ENCODE measurements at regions not wholly inside any gene's neighbourhood (a gene's known extent, or its start where the extent isn't known, plus 50 kb on each side); places are given as distances from the start of the nearest gene placed in this dataset.

DNA sequence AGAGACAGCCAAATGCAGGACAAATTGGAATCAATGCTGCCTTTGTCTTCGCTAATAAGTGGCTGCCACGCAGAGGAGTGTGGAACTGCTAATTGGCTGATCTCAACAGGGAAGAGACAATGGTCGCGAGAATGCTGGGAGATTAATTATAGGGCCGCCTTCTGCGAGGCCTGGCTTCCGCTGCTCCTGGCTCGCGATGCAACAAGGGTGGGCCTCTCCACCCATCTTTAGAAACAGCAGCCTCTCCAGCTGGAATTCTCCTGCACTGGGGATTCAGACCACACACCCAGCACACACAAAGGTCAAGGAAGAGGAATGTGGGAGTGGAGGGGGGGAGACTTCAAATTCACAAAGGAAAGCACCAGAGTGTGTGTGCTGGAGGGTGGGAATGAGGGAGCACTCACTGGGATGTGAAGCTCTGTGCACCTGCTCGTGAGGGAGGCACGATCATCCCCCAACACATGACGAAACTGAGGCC, 200.7 kb upstream of the GRIK3 start:
- TF ChIP-seq, protein P1, sequence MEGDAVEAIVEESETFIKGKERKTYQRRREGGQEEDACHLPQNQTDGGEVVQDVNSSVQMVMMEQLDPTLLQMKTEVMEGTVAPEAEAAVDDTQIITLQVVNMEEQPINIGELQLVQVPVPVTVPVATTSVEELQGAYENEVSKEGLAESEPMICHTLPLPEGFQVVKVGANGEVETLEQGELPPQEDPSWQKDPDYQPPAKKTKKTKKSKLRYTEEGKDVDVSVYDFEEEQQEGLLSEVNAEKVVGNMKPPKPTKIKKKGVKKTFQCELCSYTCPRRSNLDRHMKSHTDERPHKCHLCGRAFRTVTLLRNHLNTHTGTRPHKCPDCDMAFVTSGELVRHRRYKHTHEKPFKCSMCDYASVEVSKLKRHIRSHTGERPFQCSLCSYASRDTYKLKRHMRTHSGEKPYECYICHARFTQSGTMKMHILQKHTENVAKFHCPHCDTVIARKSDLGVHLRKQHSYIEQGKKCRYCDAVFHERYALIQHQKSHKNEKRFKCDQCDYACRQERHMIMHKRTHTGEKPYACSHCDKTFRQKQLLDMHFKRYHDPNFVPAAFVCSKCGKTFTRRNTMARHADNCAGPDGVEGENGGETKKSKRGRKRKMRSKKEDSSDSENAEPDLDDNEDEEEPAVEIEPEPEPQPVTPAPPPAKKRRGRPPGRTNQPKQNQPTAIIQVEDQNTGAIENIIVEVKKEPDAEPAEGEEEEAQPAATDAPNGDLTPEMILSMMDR (IDR thresholded peaks at IDR 0.05): no peak
- TF ChIP-seq POLR2A (IDR thresholded peaks at IDR 0.05) (no peak), POLR2AphosphoS5 (IDR thresholded peaks at IDR 0.05) (no peak), EP300 (IDR thresholded peaks at IDR 0.05) (no peak)
